Heart left ventricle (tissue), 16 donors: ENCODE measurements at regions not wholly inside any gene's neighbourhood (a gene's known extent, or its start where the extent isn't known, plus 50 kb on each side); places are given as distances from the start of the nearest gene placed in this dataset.

Source experiments
- ATAC-seq, 4 donors: fragments of 200-7000 bp; cut with Tn5 transposase; one replicate each; pipeline ENCODE4 v1.9.1; 2020 to 2022; ENCODE audit warnings: moderate library complexity in 4 of 4, mild to moderate bottlenecking in 3 of 4, moderate number of reproducible peaks in 1 of 4
- DNase-seq, 5 donors: peaks; one replicate each; pipeline ENCODE4 v3.0.0-alpha.2; 2020
- H3K27ac ChIP-seq, 12 donors: fragments of 200-600 bp; sonication (generic) in 4 of 12; one replicate each; pipeline versions ENCODE4 v1.5.0 to v1.8.0; 2016 to 2022; ENCODE audit warnings: mild to moderate bottlenecking in 2 of 12
- H3K27me3 ChIP-seq, 9 donors: fragments of 200-600 bp; sonication (generic) in 2 of 9; one replicate each; pipeline versions ENCODE4 v1.5.1 to v1.8.0; 2016 to 2022; ENCODE audit warnings: mild to moderate bottlenecking in 3 of 9
- H3K36me3 ChIP-seq, 9 donors: fragments of 200-600 bp; sonication (generic) in 2 of 9; one replicate each; pipeline versions ENCODE4 v1.5.0 to v1.8.0; 2018 to 2022; ENCODE audit warnings: mild to moderate bottlenecking in 2 of 9
- H3K4me1 ChIP-seq, 12 donors: fragments of 200-600 bp; sonication (generic) in 4 of 12; one replicate each; pipeline versions ENCODE4 v1.5.0 to v1.8.0; 2016 to 2022; ENCODE audit warnings: mild to moderate bottlenecking in 3 of 12
- H3K4me3 ChIP-seq, 12 donors: fragments of 200-600 bp; sonication (generic) in 4 of 12; one replicate each; pipeline versions ENCODE4 v1.5.0 to v1.8.0; 2017 to 2022; ENCODE audit warnings: mild to moderate bottlenecking in 9 of 12, moderate library complexity in 4 of 12
- H3K9me3 ChIP-seq, 12 donors: fragments of 200-600 bp; sonication (generic) in 4 of 12; one replicate each; pipeline versions ENCODE4 v1.5.0 to v1.8.0; 2016 to 2022; ENCODE audit warnings: mild to moderate bottlenecking in 1 of 12
- CTCF ChIP-seq, 12 donors: fragments of 200-600 bp; sonication (generic) in 4 of 12; IDR thresholded peaks; one replicate each; pipeline versions ENCODE4 v1.5.0 to v1.8.0; 2018 to 2022; ENCODE audit warnings: antibody characterized with exemption in 12 of 12, mild to moderate bottlenecking in 5 of 12
- POLR2A ChIP-seq, 2 donors: fragments of 450-650 bp; IDR thresholded peaks; one replicate each; pipeline ENCODE4 v1.6.1; 2017; ENCODE audit warnings: antibody characterized with exemption in 2 of 2, mild to moderate bottlenecking in 2 of 2, moderate library complexity in 2 of 2
- WGBS, 4 donors: extraction: QIAGEN DNeasy Blood & Tissue Kit in 2 of 4; methylation state at CpG; one replicate each; pipeline versions ENCODE4 v1.1.5 to v1.1.7; 2013 to 2018; 5-methylcytosine and 5-hydroxymethylcytosine counted together
- intact Hi-C, 10 donors: fragments of 100-400 bp; cut with DNase I; formaldehyde crosslinking; loops; one replicate each; pipeline versions ENCODE4 v1.11.1 to v1.14.2; 2022
- donor health status: ischemic (EF 13 %, LVEDD 7.1; RV severe dilation, severe dysfunction).
- donor health status: healthy with polysubstance abuse.
- donor health status: DM: no; HTN: yes; CAD: no.
- donor health status: DM: no; HTN: no; CAD: no.
- donor health status: ischemic (EF 25% LVEDD 6.9; RV normal size, moderate dysfunction).
- donor health status: ischemic (EF 25% LVEDD 5.7; RV mildly dilated, moderate dysfunction).
- donor health status: healthy.
- donor health status: DM: yes; HTN: yes; CAD: no.
- donor health status: ischemic (EF 35%, LVEDD 5.7; RV mildly dilated, moderate dysfunction).
- donor health status: nonischemic (EF 11% LVEDD 7.7; RV severe dilation, severe dysfunction).
- donor health status: DM: yes; HTN: yes; CAD: no.
- donor health status: PGD.
- donor health status: ischemic (EF 29% LVEDD 5.4; RV normal size, mild dysfunction).
- donor health status: nonischemic (EF 23%, LVEDD 6.1; RV moderate dilation, normal function).

GRCh38 chr11:119505861-119506260, 82.9 kb upstream of the THY1 start:
- WGBS, 4 donors = 86 to 93% (median 90%) methylated on average over 8 of the region's 8 CpGs
- H3K4me1 ChIP-seq = peaks cover 0 to 15% (median 0%) of the 10 kb centered on the region in 12 donors
- no peak for ATAC-seq
- H3K9me3 ChIP-seq = no peaks in the 10 kb centered on the region
- no peak overlapping the region for H3K27ac ChIP-seq
- H3K36me3 ChIP-seq = no peaks in the 10 kb centered on the region
- TF ChIP-seq CTCF (IDR thresholded peaks at IDR 0.05) (no peak), POLR2A (IDR thresholded peaks at IDR 0.05) (no peak)
- no peak overlapping the region for H3K4me3 ChIP-seq
- H3K27me3 ChIP-seq = peaks cover 0 to 13% (median 0%) of the 10 kb centered on the region in 9 donors
- intact Hi-C loops = no loop called here
- no peak for DNase-seq

- Histone ChIP-seq H3K4me3 (no peak overlapping the region), H3K27ac (no peak overlapping the region), H3K36me3 (no peaks in the 10 kb centered on the region), H3K4me1 (peaks cover 0 to 8% (median 0%) of the 10 kb centered on the region in 12 donors), H3K27me3 (peaks cover 0 to 13% (median 0%) of the 10 kb centered on the region in 9 donors), H3K9me3 (no peaks in the 10 kb centered on the region)
- 79 to 90% (median 87%) methylated on average over 5 of the region's 5 CpGs for WGBS, 4 donors
- no peak for DNase-seq
- no peak for TF ChIP-seq POLR2A (IDR thresholded peaks at IDR 0.05)
- intact Hi-C loops = no loop called here
- ATAC-seq = no peak
These were observed 82.1 kb upstream of the THY1 start for GRCh38 chr11:119505071-119505470.

GRCh38 chr11:119504371-119504770, 81.4 kb upstream of the THY1 start:
- 67 to 77% (median 67%) methylated on average over 1 of the region's 1 CpG for WGBS, 4 donors
- no peaks in the 10 kb centered on the region for H3K9me3 ChIP-seq
- intact Hi-C loops = no loop called here
- no peak overlapping the region for H3K4me3 ChIP-seq
- DNase-seq (no peak), ATAC-seq (no peak)
- H3K27ac ChIP-seq = no peak overlapping the region
- TF ChIP-seq POLR2A (IDR thresholded peaks at IDR 0.05) = no peak
- no peak for TF ChIP-seq CTCF (IDR thresholded peaks at IDR 0.05)
- no peaks in the 10 kb centered on the region for H3K36me3 ChIP-seq
- peaks cover 0 to 15% (median 0%) of the 10 kb centered on the region in 9 donors for H3K27me3 ChIP-seq
- H3K4me1 ChIP-seq = peaks cover 0 to 1% (median 0%) of the 10 kb centered on the region in 12 donors

- Histone ChIP-seq H3K4me3 (no peak overlapping the region), H3K27ac (no peak overlapping the region), H3K27me3 (peaks cover 0 to 30% (median 0%) of the 10 kb centered on the region in 9 donors), H3K36me3 (no peaks in the 10 kb centered on the region), H3K9me3 (no peaks in the 10 kb centered on the region), H3K4me1 (no peaks in the 10 kb centered on the region)
- 64 to 70% (median 67%) methylated on average over 21 of the region's 21 CpGs for WGBS, 4 donors
- DNase-seq (no peak), ATAC-seq (no peak)
- no peak for TF ChIP-seq CTCF (IDR thresholded peaks at IDR 0.05)
- no peak for TF ChIP-seq POLR2A (IDR thresholded peaks at IDR 0.05)
- intact Hi-C loops = no loop called here
These were observed 78.9 kb upstream of the THY1 start for GRCh38 chr11:119501777-119502405.

- 72 to 89% (median 75%) methylated on average over 3 to 8 of the region's 8 CpGs for WGBS, 4 donors
- H3K4me3 ChIP-seq = no peak overlapping the region
These were observed 74.7 kb upstream of the THY1 start for GRCh38 chr11:119497717-119498116.

More at GRCh38 chr11:119497717-119498116, 74.7 kb upstream of the THY1 start:
- no peak for TF ChIP-seq CTCF (IDR thresholded peaks at IDR 0.05)
- no peak for TF ChIP-seq POLR2A (IDR thresholded peaks at IDR 0.05)
- intact Hi-C loops = loop anchor here in 1 of 10 donors (10.0 kb wide), 1 partner anchor 137 kb away; no protein-coding TSS in a partner anchor
- Histone ChIP-seq H3K9me3 (no peaks in the 10 kb centered on the region), H3K27ac (no peak overlapping the region), H3K36me3 (no peaks in the 10 kb centered on the region), H3K27me3 (peaks cover 0 to 29% (median 0%) of the 10 kb centered on the region in 9 donors), H3K4me1 (no peaks in the 10 kb centered on the region)
- DNase-seq (no peak), ATAC-seq (no peak)
